ENCODE measurements at regions not wholly inside any gene's neighbourhood (a gene's known extent, or its start where the extent isn't known, plus 50 kb on each side); places are given as distances from the start of the nearest gene placed in this dataset.

GRCh38 chr1:47692196-47692595 is 254.4 kb downstream of the FOXD2 start:
- Histone ChIP-seq H3K79me2 (ENCODE audit: insufficient read depth, low read length) (no peaks in the 10 kb centered on the region), H2AFZ (ENCODE audit: low read length) (no peak overlapping the region), H3K27me3 (ENCODE audit: insufficient read depth, low read length) (peaks cover 6% of the 10 kb centered on the region; the same call in 1 of the 2 replicates), H3K36me3 (ENCODE audit: insufficient read depth, low read length) (no peaks in the 10 kb centered on the region), H3K4me1 (ENCODE audit: insufficient read depth, low read length, severe bottlenecking) (no peaks in the 10 kb centered on the region), H4K20me1 (ENCODE audit: insufficient read depth, low read length) (no peaks in the 10 kb centered on the region), H3K9me2 (ENCODE audit: low read depth, low read length) (no peaks in the 10 kb centered on the region), H3K9ac (ENCODE audit: low read length) (no peak overlapping the region), H3K27ac (ENCODE audit: low read depth, low read length, poor library complexity, severe bottlenecking) (no peak overlapping the region), H3K4me3 (ENCODE audit: low read depth, low read length, poor library complexity, severe bottlenecking) (no peak overlapping the region), H3K9me3 (ENCODE audit: low read length) (no peaks in the 10 kb centered on the region), H3F3A (ENCODE audit: insufficient read depth, low read length) (no peaks in the 10 kb centered on the region), H3K4me2 (ENCODE audit: low read length) (no peak overlapping the region)
- no peak for TF ChIP-seq EZH2 (IDR thresholded peaks at IDR 0.05; ENCODE audit: borderline replicate concordance, low read length)
- no peak for TF ChIP-seq CTCF (IDR thresholded peaks at IDR 0.05; ENCODE audit: low read length)

GRCh38 chr1:47693115-47693514 is 255.3 kb downstream of the FOXD2 start:
- Histone ChIP-seq H3K79me2 (ENCODE audit: insufficient read depth, low read length) (no peaks in the 10 kb centered on the region), H3K4me3 (ENCODE audit: low read depth, low read length, poor library complexity, severe bottlenecking) (no peak overlapping the region), H3K9ac (ENCODE audit: low read length) (no peak overlapping the region), H3K4me1 (ENCODE audit: insufficient read depth, low read length, severe bottlenecking) (no peaks in the 10 kb centered on the region), H3K27me3 (ENCODE audit: insufficient read depth, low read length) (peaks cover 6% of the 10 kb centered on the region; the same call in 1 of the 2 replicates), H3K9me3 (ENCODE audit: low read length) (no peaks in the 10 kb centered on the region), H3K9me2 (ENCODE audit: low read depth, low read length) (no peaks in the 10 kb centered on the region), H4K20me1 (ENCODE audit: insufficient read depth, low read length) (no peaks in the 10 kb centered on the region), H3K27ac (ENCODE audit: low read depth, low read length, poor library complexity, severe bottlenecking) (no peak overlapping the region), H3F3A (ENCODE audit: insufficient read depth, low read length) (no peaks in the 10 kb centered on the region), H2AFZ (ENCODE audit: low read length) (no peak overlapping the region), H3K4me2 (ENCODE audit: low read length) (no peak overlapping the region), H3K36me3 (ENCODE audit: insufficient read depth, low read length) (no peaks in the 10 kb centered on the region)
- TF ChIP-seq CTCF (IDR thresholded peaks at IDR 0.05; ENCODE audit: low read length) (no peak), EZH2 (IDR thresholded peaks at IDR 0.05; ENCODE audit: borderline replicate concordance, low read length) (no peak)

- no peaks in the 10 kb centered on the region for H3F3A ChIP-seq (ENCODE audit: insufficient read depth, low read length)
- H3K4me2 ChIP-seq (ENCODE audit: low read length): no peak overlapping the region
- no peak overlapping the region for H3K27ac ChIP-seq (ENCODE audit: low read depth, low read length, poor library complexity, severe bottlenecking)
- H3K9me2 ChIP-seq (ENCODE audit: low read depth, low read length): no peaks in the 10 kb centered on the region
- H3K4me3 ChIP-seq (ENCODE audit: low read depth, low read length, poor library complexity, severe bottlenecking): no peak overlapping the region
- TF ChIP-seq CTCF (IDR thresholded peaks at IDR 0.05; ENCODE audit: low read length) (no peak), EZH2 (IDR thresholded peaks at IDR 0.05; ENCODE audit: borderline replicate concordance, low read length) (no peak)
- H4K20me1 ChIP-seq (ENCODE audit: insufficient read depth, low read length): no peaks in the 10 kb centered on the region
- H3K79me2 ChIP-seq (ENCODE audit: insufficient read depth, low read length): no peaks in the 10 kb centered on the region
- no peaks in the 10 kb centered on the region for H3K4me1 ChIP-seq (ENCODE audit: insufficient read depth, low read length, severe bottlenecking)
- no peaks in the 10 kb centered on the region for H3K36me3 ChIP-seq (ENCODE audit: insufficient read depth, low read length)
- H2AFZ ChIP-seq (ENCODE audit: low read length): no peak overlapping the region
- H3K9me3 ChIP-seq (ENCODE audit: low read length): no peaks in the 10 kb centered on the region
- no peak overlapping the region for H3K9ac ChIP-seq (ENCODE audit: low read length)
- H3K27me3 ChIP-seq (ENCODE audit: insufficient read depth, low read length): no peaks in the 10 kb centered on the region
Observed at GRCh38 chr1:47694011-47694890, 256.4 kb downstream of the FOXD2 start.

Measured in OCI-LY1 (cell line).